Endometrial microvascular endothelial cells (primary cell): ENCODE measurements at regions not wholly inside any gene's neighbourhood (a gene's known extent, or its start where the extent isn't known, plus 50 kb on each side); places are given as distances from the start of the nearest gene placed in this dataset.

Experiments
- in situ Hi-C: cut with HindIII; loops from 2 replicates; pipeline ENCODE4 v1.10.0; 2017; ENCODE audit warnings: low sequenced_read_pairs, low pct_unique_long_range_greater_than_20kb; ENCODE audit errors: inconsistent ontology term

DNA sequence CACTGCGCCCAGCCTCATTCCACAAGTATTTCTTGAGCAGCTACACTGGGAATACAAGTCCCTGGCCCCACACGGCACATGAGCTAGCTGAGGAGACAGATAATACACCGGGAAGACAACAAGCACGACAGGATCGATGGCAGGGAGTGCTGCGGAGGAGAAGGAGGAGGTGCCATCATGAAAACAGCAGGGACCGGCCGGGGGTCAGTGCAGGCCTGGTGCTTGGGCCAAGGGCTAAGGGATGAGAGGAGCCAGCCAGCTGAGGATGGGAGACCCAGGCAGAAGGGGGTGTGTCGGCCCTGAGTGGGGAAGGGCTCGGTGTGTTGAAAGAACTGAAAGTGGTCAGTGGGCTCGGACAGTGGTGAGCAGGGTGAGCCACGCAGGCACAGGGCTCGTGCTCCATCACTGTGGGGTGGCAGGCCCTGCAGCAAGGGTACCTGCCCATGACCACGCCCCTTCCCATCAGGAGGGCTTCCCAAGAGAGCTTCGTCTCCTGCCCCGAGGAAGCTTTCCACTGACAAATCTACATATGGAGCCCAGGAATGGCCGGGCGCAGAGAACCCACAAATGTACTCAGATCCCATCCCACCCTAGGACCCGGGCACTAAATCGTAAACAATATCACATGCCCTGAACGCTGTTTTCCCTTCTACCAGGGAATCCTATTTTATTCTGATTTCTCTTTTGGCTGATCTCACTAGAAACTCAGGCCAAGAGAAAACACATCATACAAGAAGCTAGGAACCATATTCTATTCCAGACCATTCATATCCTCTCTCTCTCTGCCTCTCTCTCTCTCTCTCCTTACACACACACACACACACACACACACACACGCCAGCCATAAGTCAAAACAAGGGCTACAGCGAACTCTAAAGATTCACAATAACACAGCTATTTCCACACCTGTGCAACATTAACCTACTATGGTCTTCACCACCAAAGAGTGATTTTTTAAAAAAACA, 50.7 kb upstream of the TNRC6C start:
- in situ Hi-C loops: no loop called here

DNA sequence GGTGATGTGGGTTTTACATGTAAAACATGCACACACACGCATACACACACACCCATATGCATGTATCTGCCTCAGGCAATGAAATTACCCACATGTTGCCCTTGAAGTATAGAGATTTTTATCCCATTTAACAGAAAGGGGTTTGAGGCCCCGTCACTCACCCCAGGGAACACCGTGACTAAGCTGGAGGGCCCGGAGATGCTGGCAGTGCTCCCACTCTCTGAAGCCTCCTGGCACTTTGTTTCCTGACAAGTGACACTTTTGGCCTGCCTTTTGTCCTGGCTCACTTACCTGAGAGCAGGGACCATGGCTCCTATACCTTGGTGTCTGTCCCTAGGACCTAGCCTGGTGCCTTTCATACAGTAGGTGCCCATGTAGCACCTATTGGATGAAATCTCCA, 50.0 kb upstream of the TNRC6C start:
- in situ Hi-C loops: no loop called here
